Thymus (tissue), 11 donors: ENCODE measurements at regions not wholly inside any gene's neighbourhood (a gene's known extent, or its start where the extent isn't known, plus 50 kb on each side); places are given as distances from the start of the nearest gene placed in this dataset.
"Not testable (repeated sequence)": the region's sequence is repeated elsewhere in the genome, so short reads cannot be mapped to it uniquely, and the experiment has no call there.

Experiments
- DNase-seq, 9 donors: peaks; one replicate each; pipeline ENCODE4 v3.0.0-alpha.2; 2013; ENCODE audit warnings: low spot score in 9 of 9, low read depth in 6 of 9, missing footprints in 1 of 9
- H3K27ac ChIP-seq, 2 donors: one replicate each; pipeline ENCODE4 v1.5.1; 2013; ENCODE audit warnings: control low read depth in 1 of 2, low read depth in 1 of 2, low read length in 1 of 2, mild to moderate bottlenecking in 1 of 2, moderate library complexity in 1 of 2
- H3K27me3 ChIP-seq, 2 donors: one replicate each; pipeline ENCODE4 v1.5.1; 2013; ENCODE audit warnings: low read length in 1 of 2; ENCODE audit not compliant: control insufficient read depth in 2 of 2, insufficient read depth in 1 of 2
- H3K36me3 ChIP-seq, 2 donors: one replicate each; pipeline ENCODE4 v1.5.1; 2013; ENCODE audit warnings: low read length in 1 of 2, mild to moderate bottlenecking in 1 of 2, moderate library complexity in 1 of 2; ENCODE audit not compliant: control insufficient read depth in 2 of 2, insufficient read depth in 2 of 2
- H3K4me1 ChIP-seq, 2 donors: one replicate each; pipeline ENCODE4 v1.5.1; 2013; ENCODE audit warnings: low read length in 2 of 2; ENCODE audit not compliant: control insufficient read depth in 2 of 2, insufficient read depth in 2 of 2
- H3K4me3 ChIP-seq, 2 donors: one replicate each; pipeline ENCODE4 v1.5.1; 2013; ENCODE audit warnings: low read length in 2 of 2, control low read depth in 1 of 2, mild to moderate bottlenecking in 1 of 2
- H3K9me3 ChIP-seq, 2 donors: one replicate each; pipeline ENCODE4 v1.5.1; 2013; ENCODE audit warnings: low read length in 1 of 2, mild to moderate bottlenecking in 1 of 2; ENCODE audit not compliant: control insufficient read depth in 2 of 2, insufficient read depth in 1 of 2
- WGBS: extraction: QIAGEN DNeasy Blood & Tissue Kit; methylation state at CpG from one replicate; pipeline ENCODE4 v1.1.7; 2013; 5-methylcytosine and 5-hydroxymethylcytosine counted together
- donor health status: healthy.

DNA sequence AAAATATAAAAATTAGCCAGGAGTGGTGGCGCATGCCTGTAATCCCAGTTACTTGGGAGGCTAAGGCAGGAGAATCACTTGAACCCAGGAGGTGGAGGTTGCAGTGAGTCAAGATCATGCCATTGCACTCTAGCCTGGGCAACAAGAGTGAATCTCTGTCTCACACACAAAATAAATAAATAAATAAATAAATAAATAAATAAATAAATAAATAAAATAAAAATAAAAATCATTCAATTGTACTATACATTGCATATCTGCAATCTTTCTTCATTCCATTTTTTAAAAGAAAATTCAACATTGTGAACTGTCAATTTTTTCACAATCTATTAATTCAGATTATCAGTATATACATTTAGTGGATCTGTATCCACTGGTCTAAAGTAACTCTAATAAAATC, 193.9 kb downstream of the TMEM47 start:
- H3K4me3 ChIP-seq, H3K9me3 ChIP-seq, DNase-seq, H3K27ac ChIP-seq, H3K27me3 ChIP-seq, H3K4me1 ChIP-seq, H3K36me3 ChIP-seq: not testable (repeated sequence)
- WGBS: 96% methylated on average over 1 of the region's 1 CpG

- not testable (repeated sequence) for DNase-seq, H3K9me3 ChIP-seq, H3K36me3 ChIP-seq, H3K4me1 ChIP-seq, H3K27me3 ChIP-seq, H3K27ac ChIP-seq, H3K4me3 ChIP-seq
- WGBS: 93% methylated on average over 9 of the region's 9 CpGs
These were observed 199.2 kb downstream of the TMEM47 start for GRCh38 chrX:34457850-34458249.

DNA sequence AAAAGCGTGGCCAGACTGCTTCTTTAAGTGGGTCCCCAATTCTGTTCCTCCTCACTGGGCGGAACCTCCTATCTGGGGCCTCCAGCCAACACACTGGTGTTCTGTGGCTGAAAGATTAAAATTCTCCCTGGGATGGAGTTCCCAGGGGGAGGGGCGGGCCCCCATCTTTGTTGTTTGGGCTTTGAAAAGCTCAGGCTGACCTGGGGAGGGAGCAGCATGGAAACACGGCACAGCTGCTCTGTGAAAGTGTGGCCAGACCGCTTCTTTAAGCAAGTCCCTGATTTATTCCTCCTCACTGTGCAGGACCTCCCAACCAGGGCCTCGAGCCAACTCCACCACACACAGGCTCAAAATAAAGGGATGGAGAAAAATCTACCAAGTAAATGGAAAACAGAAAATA, 219.5 kb downstream of the TMEM47 start:
- Histone ChIP-seq H3K36me3 (no peaks in the 10 kb centered on the region), H3K27ac (no peak overlapping the region), H3K27me3 (no peaks in the 10 kb centered on the region), H3K4me3 (no peak overlapping the region), H3K4me1 (no peaks in the 10 kb centered on the region), H3K9me3 (peaks cover 0 to 7% of the 10 kb centered on the region in 2 donors)
- no peak for DNase-seq
- 83% methylated on average over 6 of the region's 6 CpGs for WGBS

- DNase-seq: no peak
- H3K9me3 ChIP-seq: no peaks in the 10 kb centered on the region
- no peak overlapping the region for H3K4me3 ChIP-seq
- no peaks in the 10 kb centered on the region for H3K4me1 ChIP-seq
- H3K27ac ChIP-seq: no peak overlapping the region
- no peaks in the 10 kb centered on the region for H3K36me3 ChIP-seq
- H3K27me3 ChIP-seq: no peaks in the 10 kb centered on the region
These were observed 230.8 kb downstream of the TMEM47 start for GRCh38 chrX:34426334-34426733.

DNA sequence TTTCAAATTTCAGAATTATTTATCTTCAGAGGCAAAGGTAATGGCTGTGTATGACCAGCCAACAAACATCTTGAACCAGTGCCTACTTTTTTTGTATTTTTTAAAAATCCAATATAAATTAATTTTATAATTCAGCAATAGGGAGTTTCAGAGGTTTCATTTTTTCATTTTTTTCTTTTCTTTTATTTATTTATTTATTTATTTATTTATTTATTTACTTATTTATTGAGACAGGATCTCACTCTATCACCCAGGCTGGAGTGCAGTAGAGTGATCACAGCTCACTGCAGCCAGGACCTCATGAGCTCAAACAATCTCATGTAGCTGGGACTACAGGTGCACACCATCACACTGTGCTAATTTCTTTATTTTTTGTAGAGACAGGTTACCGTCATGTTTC, 250.5 kb downstream of the TMEM47 start:
- Histone ChIP-seq H3K27ac (no peak overlapping the region), H3K27me3 (no peaks in the 10 kb centered on the region), H3K4me1 (no peaks in the 10 kb centered on the region), H3K9me3 (no peaks in the 10 kb centered on the region), H3K4me3 (no peak overlapping the region), H3K36me3 (no peaks in the 10 kb centered on the region)
- WGBS: 91% methylated on average over 1 of the region's 1 CpG
- DNase-seq: no peak

DNA sequence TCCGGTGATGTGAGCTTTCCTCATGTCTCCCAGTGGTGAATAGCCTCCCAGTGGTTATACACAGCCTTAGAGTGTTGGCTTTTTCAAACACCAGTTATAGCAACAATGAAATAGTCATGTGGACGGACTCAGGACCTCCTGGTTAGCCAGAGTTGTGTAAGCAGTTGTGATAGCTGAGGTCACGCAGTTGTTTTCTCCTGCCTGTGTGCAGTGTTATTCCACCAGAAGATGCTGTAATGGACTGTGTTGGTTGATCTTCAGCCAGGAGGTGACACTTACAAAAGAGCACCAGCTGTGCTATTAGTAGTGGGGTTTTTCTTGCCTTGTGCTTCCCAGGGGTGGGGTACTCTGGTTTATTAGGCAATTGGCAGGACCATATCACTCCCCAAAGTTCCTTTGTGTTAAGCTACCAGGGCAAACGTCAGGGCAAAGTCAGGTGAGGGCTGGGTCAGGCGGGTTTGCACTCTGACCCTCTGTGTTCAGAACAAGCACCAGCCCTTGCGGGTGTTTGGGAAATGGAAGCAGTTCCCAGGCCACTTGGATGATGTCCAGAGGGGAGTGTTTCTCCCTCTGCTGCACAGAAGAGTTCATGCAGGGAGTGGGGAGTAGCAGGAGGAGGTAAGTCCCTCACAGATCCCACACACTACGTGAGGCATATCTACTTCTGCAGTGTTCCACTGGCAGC, 252.6 kb downstream of the TMEM47 start:
- Histone ChIP-seq H3K27ac (no peak overlapping the region), H3K27me3 (no peaks in the 10 kb centered on the region), H3K4me3 (no peak overlapping the region), H3K36me3 (no peaks in the 10 kb centered on the region), H3K4me1 (no peaks in the 10 kb centered on the region), H3K9me3 (no peaks in the 10 kb centered on the region)
- 86% methylated on average over 7 of the region's 7 CpGs for WGBS
- no peak for DNase-seq

DNA sequence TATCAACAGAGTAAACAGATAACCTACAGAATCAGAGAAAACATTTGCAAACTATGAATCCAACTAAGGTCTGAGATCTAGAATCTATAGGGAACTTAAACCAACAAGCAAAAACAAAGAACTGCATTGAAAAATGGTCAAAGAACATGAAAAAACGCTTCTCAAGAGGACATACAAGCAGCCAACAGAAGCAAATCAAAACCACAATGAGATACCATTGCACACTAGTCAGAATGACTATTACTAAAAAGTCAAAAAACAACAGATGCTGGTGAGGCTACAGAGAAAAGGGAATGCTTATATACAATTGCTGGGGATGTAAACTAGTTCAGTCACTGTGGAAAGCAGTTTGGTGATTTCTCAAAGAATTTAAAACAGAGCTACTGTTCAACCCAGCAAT, 255.7 kb downstream of the TMEM47 start:
- Histone ChIP-seq H3K36me3 (no peaks in the 10 kb centered on the region), H3K4me3 (no peak overlapping the region), H3K4me1 (no peaks in the 10 kb centered on the region), H3K27ac (no peak overlapping the region), H3K27me3 (no peaks in the 10 kb centered on the region), H3K9me3 (no peaks in the 10 kb centered on the region)
- 80% methylated on average over 1 of the region's 1 CpG for WGBS
- no peak for DNase-seq

DNA sequence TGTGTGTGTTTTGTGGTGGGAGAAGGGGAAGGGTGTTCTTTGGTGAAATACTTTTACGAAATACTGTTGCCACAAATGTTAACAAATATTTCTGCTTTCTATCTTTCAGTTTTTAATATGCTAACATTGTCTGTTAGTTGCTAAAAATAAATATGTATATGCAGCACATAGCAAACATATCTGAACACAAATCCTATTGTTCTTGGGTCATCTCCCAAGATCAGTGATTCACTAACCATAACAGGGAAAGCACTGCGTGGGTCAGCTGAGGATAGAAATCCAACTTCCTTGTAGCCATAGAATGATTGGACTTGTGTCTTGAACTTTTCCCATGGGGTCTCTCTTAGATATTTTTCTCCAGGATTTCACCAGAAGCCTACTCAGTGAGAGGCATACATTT, 250.3 kb upstream of the FAM47A start:
- 92% methylated on average over 2 of the region's 2 CpGs for WGBS
- DNase-seq: no peak
- no peak overlapping the region for H3K4me3 ChIP-seq

GRCh38 chrX:34381241-34381640, 249.1 kb upstream of the FAM47A start:
- no peaks in the 10 kb centered on the region for H3K36me3 ChIP-seq
- H3K4me3 ChIP-seq: no peak overlapping the region
- no peaks in the 10 kb centered on the region for H3K4me1 ChIP-seq
- no peak for DNase-seq
- H3K9me3 ChIP-seq: no peaks in the 10 kb centered on the region
- no peaks in the 10 kb centered on the region for H3K27me3 ChIP-seq
- H3K27ac ChIP-seq: no peak overlapping the region
- WGBS: 95% methylated on average over 2 of the region's 2 CpGs

More for the DNA sequence above, 250.3 kb upstream of the FAM47A start:
- Histone ChIP-seq H3K36me3 (no peaks in the 10 kb centered on the region), H3K27ac (no peak overlapping the region), H3K9me3 (no peaks in the 10 kb centered on the region), H3K27me3 (no peaks in the 10 kb centered on the region), H3K4me1 (no peaks in the 10 kb centered on the region)

DNA sequence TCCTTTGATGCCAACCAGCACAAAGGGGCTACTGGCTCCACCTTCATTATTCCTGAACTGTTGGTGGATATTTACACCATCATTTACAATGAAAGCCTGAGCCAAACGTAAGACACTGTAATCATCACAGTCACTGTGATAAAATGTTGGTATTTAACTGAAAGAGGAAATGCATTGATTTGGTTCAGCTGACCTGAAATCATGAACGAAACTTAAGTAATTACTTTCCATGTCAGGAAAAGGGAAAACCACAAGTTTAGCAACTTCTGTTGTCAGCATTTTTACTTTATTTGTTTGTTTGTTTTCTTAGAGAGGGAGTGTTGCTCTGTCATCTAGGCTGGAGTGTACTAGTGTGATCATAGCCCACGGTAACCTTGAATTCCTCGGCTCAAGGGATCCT, 247.8 kb upstream of the FAM47A start:
- no peaks in the 10 kb centered on the region for H3K36me3 ChIP-seq
- 53% methylated on average over 4 of the region's 4 CpGs for WGBS
- no peak overlapping the region for H3K4me3 ChIP-seq
- no peak overlapping the region for H3K27ac ChIP-seq
- no peaks in the 10 kb centered on the region for H3K4me1 ChIP-seq
- H3K27me3 ChIP-seq: no peaks in the 10 kb centered on the region
- no peaks in the 10 kb centered on the region for H3K9me3 ChIP-seq
- no peak for DNase-seq
